DND-41 (cell line): ENCODE measurements at regions not wholly inside any gene's neighbourhood (a gene's known extent, or its start where the extent isn't known, plus 50 kb on each side); places are given as distances from the start of the nearest gene placed in this dataset.

Source experiments
- CTCF ChIP-seq: IDR thresholded peaks from 2 replicates; pipeline ENCODE4 v1.5.1; 2012; ENCODE audit warnings: borderline replicate concordance, low read length, moderate library complexity, mild to moderate bottlenecking; ENCODE audit not compliant: poor library complexity, severe bottlenecking; ENCODE audit errors: extremely low read depth
- EZH2 ChIP-seq: IDR thresholded peaks from 3 replicates; pipeline ENCODE4 v1.6.1; 2012; ENCODE audit warnings: borderline replicate concordance, low read depth, mild to moderate bottlenecking, moderate library complexity, low read length, inconsistent platforms; ENCODE audit not compliant: severe bottlenecking

DNA sequence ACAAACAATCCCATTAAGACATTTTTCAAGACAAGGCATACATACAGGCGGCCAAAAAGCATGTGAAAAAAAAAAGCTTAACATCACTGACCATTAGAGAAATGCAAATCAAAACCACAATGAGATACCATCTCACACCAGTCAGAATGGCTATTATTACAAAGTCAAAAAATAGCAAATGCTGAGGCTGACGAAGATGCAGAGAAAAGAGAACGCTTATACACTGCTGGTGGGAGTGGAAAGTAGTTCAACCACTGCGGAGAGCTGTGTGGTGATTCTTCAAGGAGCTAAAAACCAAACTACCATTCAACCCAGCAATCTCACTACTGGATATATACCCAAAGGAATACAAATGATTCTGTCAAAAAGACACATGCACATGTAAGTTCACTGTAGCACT lies 216.7 kb downstream of the FOXG1 start:
- TF ChIP-seq CTCF, result no peak
- no peak for TF ChIP-seq EZH2
